ENCODE measurements at regions not wholly inside any gene's neighbourhood (a gene's known extent, or its start where the extent isn't known, plus 50 kb on each side); places are given as distances from the start of the nearest gene placed in this dataset.

DNA sequence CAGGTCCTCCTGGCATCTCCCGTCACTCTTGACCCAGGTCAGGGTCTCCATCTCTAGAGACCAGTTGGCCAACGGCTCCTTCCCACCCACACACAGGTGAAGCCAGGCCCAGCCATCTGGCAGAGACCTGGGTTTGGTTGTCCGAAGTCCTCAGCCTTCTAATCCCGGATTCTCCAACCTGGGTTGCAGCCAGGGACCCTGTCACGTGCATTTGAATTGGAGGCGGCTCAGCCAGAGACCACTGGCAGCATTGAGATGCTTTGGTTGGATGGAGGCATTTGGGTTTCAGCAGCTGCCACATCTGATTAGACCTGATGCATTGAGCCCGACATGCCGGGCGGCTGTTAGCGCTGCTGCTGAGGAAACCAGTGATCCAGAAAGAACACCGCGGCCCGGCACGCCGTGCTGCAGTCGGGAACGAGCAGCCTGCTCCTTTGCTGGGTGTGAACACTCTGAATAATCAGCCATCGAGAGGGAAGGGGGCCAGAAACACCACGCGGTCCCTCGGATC, 163.2 kb downstream of the BRD1 start:
- peak in 1 of 2 donors; percentile 6 for DNase-seq
- no peaks in the 10 kb centered on the region for H3K9me3 ChIP-seq (ENCODE audit: control insufficient read depth, insufficient read depth, low read length)

DNA sequence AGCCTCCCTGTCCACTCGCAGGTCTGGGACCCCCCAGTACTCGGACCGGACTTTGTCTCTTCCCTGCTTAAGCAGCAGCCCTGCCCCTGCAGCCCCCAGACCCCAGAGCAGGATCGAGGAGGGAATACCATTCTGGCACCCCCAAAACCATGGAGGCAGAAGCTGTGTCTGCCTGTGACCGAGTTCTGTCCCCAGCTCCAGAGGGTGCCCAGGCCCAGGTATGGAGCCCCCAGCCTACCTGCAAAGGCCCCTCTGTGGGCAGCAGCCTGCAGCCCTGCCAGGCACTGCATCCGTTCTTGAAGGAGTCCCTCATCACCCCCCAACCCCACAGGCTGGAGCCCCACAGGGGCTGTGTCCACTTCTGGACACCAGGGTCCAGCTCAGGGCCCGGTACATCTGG, 163.8 kb downstream of the BRD1 start:
- intact Hi-C loops (cut with micrococcal nuclease), result no loop called here
- DNase-seq (peak in 1 of 2 donors; percentile 6), ATAC-seq (no peak)
- Histone ChIP-seq H3K27me3 (ENCODE audit: control insufficient read depth, insufficient read depth, low read length) (peaks cover under 1% of the 10 kb centered on the region), H3K9me3 (ENCODE audit: control insufficient read depth, insufficient read depth, low read length) (no peaks in the 10 kb centered on the region), H3K36me3 (ENCODE audit: control insufficient read depth, insufficient read depth, low read length) (no peaks in the 10 kb centered on the region), H3K4me3 (ENCODE audit: low read length) (no peak overlapping the region), H3K27ac (ENCODE audit: low read length) (no peak overlapping the region), H3K4me1 (ENCODE audit: control insufficient read depth, insufficient read depth, low read length) (peaks cover 22% of the 10 kb centered on the region)
- 89% methylated on average over 7 of the region's 7 CpGs for WGBS (ENCODE audit: insufficient coverage)
- TF ChIP-seq, protein P1, sequence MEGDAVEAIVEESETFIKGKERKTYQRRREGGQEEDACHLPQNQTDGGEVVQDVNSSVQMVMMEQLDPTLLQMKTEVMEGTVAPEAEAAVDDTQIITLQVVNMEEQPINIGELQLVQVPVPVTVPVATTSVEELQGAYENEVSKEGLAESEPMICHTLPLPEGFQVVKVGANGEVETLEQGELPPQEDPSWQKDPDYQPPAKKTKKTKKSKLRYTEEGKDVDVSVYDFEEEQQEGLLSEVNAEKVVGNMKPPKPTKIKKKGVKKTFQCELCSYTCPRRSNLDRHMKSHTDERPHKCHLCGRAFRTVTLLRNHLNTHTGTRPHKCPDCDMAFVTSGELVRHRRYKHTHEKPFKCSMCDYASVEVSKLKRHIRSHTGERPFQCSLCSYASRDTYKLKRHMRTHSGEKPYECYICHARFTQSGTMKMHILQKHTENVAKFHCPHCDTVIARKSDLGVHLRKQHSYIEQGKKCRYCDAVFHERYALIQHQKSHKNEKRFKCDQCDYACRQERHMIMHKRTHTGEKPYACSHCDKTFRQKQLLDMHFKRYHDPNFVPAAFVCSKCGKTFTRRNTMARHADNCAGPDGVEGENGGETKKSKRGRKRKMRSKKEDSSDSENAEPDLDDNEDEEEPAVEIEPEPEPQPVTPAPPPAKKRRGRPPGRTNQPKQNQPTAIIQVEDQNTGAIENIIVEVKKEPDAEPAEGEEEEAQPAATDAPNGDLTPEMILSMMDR (IDR thresholded peaks at IDR 0.05), result no peak
- peaks cover 6 to 16% of the 10 kb centered on the region in 2 donors for H3K4me1 Mint-ChIP-seq
- no peak overlapping the region for H3K4me3 Mint-ChIP-seq
- no peaks in the 10 kb centered on the region for H3K36me3 Mint-ChIP-seq
- H3K27me3 Mint-ChIP-seq (ENCODE audit: low read depth in 2 of 2), result no peaks in the 10 kb centered on the region
- no peaks in the 10 kb centered on the region for H3K9me3 Mint-ChIP-seq
- no peak overlapping the region for H3K27ac Mint-ChIP-seq

More for the DNA sequence above, 163.2 kb downstream of the BRD1 start:
- no peak for ATAC-seq
- H3K9me3 Mint-ChIP-seq, result no peaks in the 10 kb centered on the region
- TF ChIP-seq, protein P1 (IDR thresholded peaks at IDR 0.05), result no peak
- peaks cover 10 to 19% of the 10 kb centered on the region in 2 donors for H3K4me1 Mint-ChIP-seq
- Histone ChIP-seq H3K27ac (ENCODE audit: low read length) (no peak overlapping the region), H3K4me3 (ENCODE audit: low read length) (no peak overlapping the region), H3K4me1 (ENCODE audit: control insufficient read depth, insufficient read depth, low read length) (peaks cover 22% of the 10 kb centered on the region), H3K36me3 (ENCODE audit: control insufficient read depth, insufficient read depth, low read length) (no peaks in the 10 kb centered on the region), H3K27me3 (ENCODE audit: control insufficient read depth, insufficient read depth, low read length) (peaks cover 5% of the 10 kb centered on the region)
- 91% methylated on average over 21 of the region's 21 CpGs for WGBS (ENCODE audit: insufficient coverage)
- no peaks in the 10 kb centered on the region for H3K27me3 Mint-ChIP-seq (ENCODE audit: low read depth in 2 of 2)
- intact Hi-C loops (cut with micrococcal nuclease), result no loop called here
- no peak overlapping the region for H3K27ac Mint-ChIP-seq
- no peaks in the 10 kb centered on the region for H3K36me3 Mint-ChIP-seq
- no peak overlapping the region for H3K4me3 Mint-ChIP-seq

DNA sequence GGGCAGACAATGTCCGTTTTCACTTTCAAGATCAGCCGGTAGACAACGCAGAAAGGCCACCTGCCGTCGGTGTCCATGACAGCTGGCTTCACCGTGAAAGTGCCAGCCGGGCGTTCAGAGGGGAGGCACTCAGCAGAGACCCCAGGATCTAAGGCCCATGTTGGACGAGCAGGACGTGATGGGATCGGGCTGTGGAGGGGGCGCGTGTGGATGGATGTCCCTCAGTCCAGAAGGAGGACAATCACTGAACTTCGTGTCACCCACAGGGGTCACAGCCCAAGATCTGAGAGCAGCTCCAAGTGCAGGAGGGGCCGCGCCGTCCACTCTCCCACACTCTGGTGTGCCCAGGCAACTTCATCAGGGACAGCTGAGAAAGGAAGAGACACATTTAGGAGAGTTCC, 164.4 kb downstream of the BRD1 start:
- Histone ChIP-seq H3K27ac (ENCODE audit: low read length) (no peak overlapping the region), H3K27me3 (ENCODE audit: control insufficient read depth, insufficient read depth, low read length) (no peaks in the 10 kb centered on the region), H3K36me3 (ENCODE audit: control insufficient read depth, insufficient read depth, low read length) (no peaks in the 10 kb centered on the region), H3K4me3 (ENCODE audit: low read length) (no peak overlapping the region), H3K4me1 (ENCODE audit: control insufficient read depth, insufficient read depth, low read length) (peaks cover 19% of the 10 kb centered on the region), H3K9me3 (ENCODE audit: control insufficient read depth, insufficient read depth, low read length) (no peaks in the 10 kb centered on the region)
- no peak overlapping the region for H3K4me3 Mint-ChIP-seq
- H3K27me3 Mint-ChIP-seq (ENCODE audit: low read depth in 2 of 2), result no peaks in the 10 kb centered on the region
- peaks cover 6 to 14% of the 10 kb centered on the region in 2 donors for H3K4me1 Mint-ChIP-seq
- intact Hi-C loops (cut with micrococcal nuclease), result no loop called here
- no peaks in the 10 kb centered on the region for H3K36me3 Mint-ChIP-seq
- no peaks in the 10 kb centered on the region for H3K9me3 Mint-ChIP-seq
- 88% methylated on average over 17 of the region's 17 CpGs for WGBS (ENCODE audit: insufficient coverage)
- H3K27ac Mint-ChIP-seq, result no peak overlapping the region
- ATAC-seq (no peak), DNase-seq (no peak)
- TF ChIP-seq, protein P1 (IDR thresholded peaks at IDR 0.05), result no peak

DNA sequence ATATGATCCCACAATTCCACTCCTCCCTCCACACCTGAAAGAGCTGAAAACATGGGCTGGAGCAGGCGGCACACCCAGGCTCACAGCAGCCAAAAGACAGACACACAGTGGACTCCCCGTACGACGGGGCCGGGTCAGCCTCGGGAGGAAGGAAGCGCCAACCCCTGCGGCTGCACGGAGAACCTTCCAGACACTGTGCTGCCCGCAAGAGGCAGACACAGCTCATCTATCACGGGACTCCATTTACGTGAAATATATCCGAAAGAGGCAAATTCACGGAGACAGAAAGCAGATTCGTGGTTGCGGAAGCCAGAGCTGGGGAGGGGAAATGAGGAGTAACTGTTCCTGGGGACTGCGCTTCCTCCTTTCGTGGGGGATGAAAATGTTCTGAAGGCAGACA, 165.0 kb downstream of the BRD1 start:
- 90% methylated on average over 18 of the region's 18 CpGs for WGBS (ENCODE audit: insufficient coverage)
- no peaks in the 10 kb centered on the region for H3K9me3 ChIP-seq (ENCODE audit: control insufficient read depth, insufficient read depth, low read length)
- TF ChIP-seq, protein P1 (IDR thresholded peaks at IDR 0.05), result no peak
- DNase-seq (peak in 1 of 2 donors; percentile 13), ATAC-seq (no peak)
- intact Hi-C loops (cut with micrococcal nuclease), result no loop called here
- Mint-ChIP-seq H3K27ac (no peak overlapping the region), H3K4me1 (peaks cover 11 to 20% of the 10 kb centered on the region in 2 donors), H3K27me3 (ENCODE audit: low read depth in 2 of 2) (no peaks in the 10 kb centered on the region), H3K4me3 (no peak overlapping the region), H3K9me3 (no peaks in the 10 kb centered on the region), H3K36me3 (no peaks in the 10 kb centered on the region)
- H3K36me3 ChIP-seq (ENCODE audit: control insufficient read depth, insufficient read depth, low read length), result no peaks in the 10 kb centered on the region
- H3K27me3 ChIP-seq (ENCODE audit: control insufficient read depth, insufficient read depth, low read length), result no peaks in the 10 kb centered on the region
- H3K4me3 ChIP-seq (ENCODE audit: low read length), result no peak overlapping the region
- H3K4me1 ChIP-seq (ENCODE audit: control insufficient read depth, insufficient read depth, low read length), result peaks cover 19% of the 10 kb centered on the region
- H3K27ac ChIP-seq (ENCODE audit: low read length), result no peak overlapping the region
